HCEC 1CT (cell line): ENCODE measurements at regions not wholly inside any gene's neighbourhood (a gene's known extent, or its start where the extent isn't known, plus 50 kb on each side); places are given as distances from the start of the nearest gene placed in this dataset.

Source experiments
- DNase-seq: peaks from one replicate; pipeline ENCODE4 v3.0.0-alpha.2; 2017

- no peak for DNase-seq
Observed at GRCh38 chr4:153034681-153035080, 98.6 kb downstream of the FHDC1 start.

DNA sequence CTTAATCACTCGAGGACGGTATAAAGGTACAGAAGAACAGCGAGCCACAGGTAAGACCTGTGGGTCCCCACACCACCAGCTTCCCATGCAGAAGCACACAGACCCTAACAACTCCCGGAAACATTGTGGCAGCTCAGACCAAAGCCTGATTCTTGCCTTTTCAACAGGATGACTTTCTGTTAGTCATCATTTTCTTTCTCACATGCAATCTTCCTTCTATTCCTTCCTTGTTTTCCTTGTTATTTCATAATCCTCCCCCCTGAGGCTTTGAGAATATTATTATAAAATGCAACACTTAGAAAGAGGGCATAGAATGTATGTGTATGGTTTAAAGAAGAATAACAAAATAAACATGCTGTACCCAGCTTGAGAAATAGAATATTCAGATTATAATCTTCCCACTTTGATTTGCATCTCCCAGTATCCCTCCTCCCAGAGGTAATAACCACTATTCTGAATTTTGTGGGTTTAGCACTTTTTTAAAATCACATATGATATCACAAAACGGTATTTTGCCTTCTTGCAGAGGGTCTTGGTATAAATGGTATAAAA is 100.9 kb downstream of the FHDC1 start:
- no peak for DNase-seq

DNA sequence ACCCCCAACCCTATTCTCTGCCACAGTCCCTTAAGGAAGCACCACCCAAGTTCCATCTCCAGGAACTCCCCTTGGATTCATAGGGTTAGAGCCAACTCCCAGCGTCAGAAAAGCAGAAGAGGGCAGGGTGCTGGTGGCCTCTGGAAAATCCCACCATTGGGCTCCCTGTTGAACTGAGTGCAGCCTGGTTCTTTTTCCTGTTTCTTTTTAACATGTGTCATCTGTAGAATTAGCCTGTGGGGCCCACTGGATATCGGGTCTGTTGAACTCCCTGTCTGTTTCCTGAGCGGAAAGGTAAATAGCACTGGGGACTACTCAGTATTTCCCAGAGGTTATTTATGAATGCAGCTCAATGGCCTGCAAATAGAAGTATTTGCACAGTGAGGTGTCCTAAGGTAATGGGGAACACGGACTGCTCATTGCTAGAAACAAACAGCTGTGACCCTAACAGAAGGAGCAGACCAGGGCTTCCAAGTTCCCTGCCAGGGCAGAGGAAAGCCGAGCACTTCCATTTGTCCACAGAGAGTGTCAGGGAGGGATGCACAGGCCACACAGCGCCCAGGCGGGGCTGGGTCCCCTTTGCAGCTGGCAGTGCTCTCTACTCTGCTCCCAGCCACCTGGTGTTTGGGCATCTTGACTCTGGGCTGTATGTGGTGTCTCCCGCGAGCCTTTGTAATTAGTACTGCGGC is 102.6 kb downstream of the FHDC1 start:
- no peak for DNase-seq

GRCh38 chr4:153039542-153040185 is 103.5 kb downstream of the FHDC1 start:
- DNase-seq = no peak

- DNase-seq = no peak
Observed at GRCh38 chr4:153040677-153041076, 104.6 kb downstream of the FHDC1 start.

- no peak for DNase-seq
Observed at GRCh38 chr4:153044036-153044435, 107.9 kb downstream of the FHDC1 start.

- DNase-seq = no peak
Observed at GRCh38 chr4:153045111-153045982, 109.2 kb downstream of the FHDC1 start.

GRCh38 chr4:153058671-153059060 is 122.5 kb downstream of the FHDC1 start:
- DNase-seq = no peak

DNA sequence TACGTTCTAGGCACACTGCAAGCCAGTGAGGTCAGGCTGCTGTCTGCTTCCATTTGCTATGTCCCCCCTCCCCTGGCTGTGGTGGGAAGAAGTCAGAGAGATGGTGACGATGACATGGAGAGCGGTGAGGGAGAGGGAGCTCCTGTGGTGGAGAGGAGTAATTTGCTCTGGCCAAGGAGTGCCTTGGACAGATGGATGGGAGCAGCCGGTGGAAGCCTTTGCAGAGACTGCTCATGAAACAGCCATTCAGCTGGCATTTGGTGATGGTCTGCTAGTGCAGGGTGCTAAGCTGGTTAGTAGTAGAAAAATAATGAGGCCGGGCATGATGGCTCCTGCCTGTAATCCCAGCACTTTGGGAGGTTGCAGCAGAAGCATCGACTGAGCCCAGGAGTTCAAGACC is 124.1 kb downstream of the FHDC1 start:
- no peak for DNase-seq

DNA sequence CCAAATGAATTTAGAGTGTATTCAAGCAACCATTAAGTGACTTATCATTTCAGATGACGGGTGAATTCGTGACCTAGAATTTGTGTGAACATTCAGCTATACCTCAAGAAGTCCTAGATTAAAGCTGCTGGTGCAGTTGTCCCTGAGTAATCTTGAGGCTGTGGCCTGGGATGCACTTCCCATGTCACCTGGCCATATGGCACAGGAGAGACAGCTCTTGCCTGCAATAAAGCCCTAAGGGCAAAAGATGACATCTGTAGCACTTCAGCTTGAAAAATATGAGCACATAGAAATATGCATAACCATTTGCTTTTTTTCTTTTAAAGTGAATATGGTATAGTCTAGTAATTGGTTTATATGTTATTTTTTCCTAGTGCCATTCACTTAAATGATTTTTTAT is 125.8 kb downstream of the FHDC1 start:
- DNase-seq = no peak

GRCh38 chr4:153062652-153063168 is 126.6 kb downstream of the FHDC1 start:
- DNase-seq = no peak

GRCh38 chr4:153063490-153063889 is 127.4 kb downstream of the FHDC1 start:
- DNase-seq = no peak

GRCh38 chr4:153064571-153064970 is 128.4 kb downstream of the FHDC1 start:
- no peak for DNase-seq

DNA sequence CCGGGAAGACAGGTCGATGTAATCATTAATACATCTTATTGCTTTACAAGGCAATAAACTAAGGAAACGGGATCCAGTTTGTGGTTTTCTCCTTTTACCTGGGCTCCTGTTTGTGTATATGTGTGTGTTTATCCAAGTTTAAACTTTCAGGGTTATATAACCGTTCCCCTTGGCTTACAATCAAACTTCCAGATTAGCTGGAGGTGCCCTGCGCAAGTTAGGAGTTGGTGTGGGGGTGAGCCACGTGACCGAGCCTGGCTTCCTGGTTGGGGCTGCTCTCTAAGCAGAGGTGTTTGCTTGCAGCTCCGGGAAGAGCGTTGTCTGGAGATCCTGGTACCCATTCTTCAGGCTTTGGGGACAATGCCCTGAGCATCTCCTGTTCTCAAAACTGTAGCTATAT is 129.2 kb downstream of the FHDC1 start:
- DNase-seq = no peak

- DNase-seq = no peak
Observed at GRCh38 chr4:153067376-153067775, 131.3 kb downstream of the FHDC1 start.

DNA sequence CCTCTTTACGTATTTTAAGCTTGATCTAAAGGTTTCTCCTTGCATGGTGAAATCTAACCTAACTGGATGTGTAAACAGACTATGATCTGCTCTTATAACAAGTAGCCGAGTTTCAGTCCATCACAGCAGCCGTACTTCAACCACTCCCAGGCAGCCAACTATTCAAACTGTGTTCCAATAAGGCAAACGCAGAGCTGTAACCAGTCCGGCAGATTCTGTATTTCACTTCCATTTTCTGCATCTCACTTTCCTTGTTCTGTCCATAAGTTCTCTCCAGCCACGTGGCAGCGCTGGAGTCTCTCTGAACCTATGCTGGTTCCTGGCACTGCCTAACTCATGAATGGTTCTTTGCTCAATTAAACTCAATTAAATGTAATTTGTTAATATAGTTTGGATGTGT is 132.6 kb downstream of the FHDC1 start:
- DNase-seq = no peak

DNA sequence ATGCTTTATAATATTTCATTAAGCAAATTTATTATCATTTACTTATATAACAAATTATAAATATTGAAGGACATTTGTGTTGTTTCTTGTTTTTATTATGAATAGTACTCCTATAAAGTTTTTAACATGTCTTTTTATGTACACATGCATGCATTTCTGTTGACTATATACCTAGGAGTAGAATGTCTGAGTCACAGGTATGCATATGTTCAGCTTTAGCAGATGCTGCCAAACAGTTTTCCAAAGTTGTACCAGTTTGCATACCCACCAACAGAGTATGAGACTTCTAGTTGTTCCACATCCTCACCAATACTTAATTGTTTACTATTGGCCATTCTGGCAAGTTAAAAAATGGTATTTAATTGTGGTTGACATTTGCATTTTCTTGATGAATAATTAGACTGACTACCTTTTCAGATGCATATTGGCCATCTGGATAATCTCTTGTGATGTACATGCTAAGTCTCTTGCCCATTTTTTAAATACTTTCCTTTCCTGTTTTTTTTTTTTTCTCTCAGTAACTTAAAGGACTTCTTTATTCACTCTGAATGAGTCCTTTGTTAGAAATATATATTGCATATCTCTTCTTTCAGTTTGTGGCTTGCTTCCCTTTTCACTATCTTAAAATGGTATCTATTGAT is 132.2 kb upstream of the TRIM2 start:
- no peak for DNase-seq

DNA sequence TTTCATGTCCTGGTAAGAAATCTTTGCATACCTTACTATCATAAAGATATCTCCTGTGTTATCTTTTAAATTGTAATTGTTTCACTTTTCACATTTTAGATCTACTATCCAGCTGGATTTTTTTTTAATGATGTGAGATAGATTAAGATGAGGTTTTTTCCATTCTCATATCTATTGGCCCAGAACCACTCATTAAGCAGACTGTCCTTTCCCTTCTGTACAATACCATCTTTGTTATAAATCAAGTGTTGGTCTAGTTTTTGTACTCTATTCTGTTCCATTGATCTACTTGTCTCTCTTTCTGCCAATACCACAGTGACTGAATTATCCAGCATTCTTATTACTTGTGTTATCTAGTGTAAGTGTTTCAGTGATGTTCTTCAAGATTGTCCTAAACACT is 131.6 kb upstream of the TRIM2 start:
- DNase-seq = no peak

DNA sequence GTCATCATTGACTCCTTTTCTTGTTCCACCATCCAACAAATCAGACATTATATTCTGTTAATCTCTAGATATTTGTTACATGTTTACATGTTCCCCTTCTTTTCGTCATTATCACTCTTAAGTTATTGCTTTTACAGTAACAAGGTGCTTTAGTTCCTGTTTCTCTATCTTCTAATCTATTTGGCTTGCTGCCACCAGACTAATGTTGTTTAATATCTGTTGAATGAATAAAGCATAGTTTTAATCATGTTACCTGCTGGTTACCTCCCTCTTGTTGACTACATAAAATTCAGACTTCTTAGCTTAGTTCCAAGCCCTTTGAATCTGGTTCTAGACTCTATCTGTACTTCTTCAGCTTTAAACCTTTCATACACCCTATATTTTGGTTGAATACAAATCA is 129.8 kb upstream of the TRIM2 start:
- no peak for DNase-seq

DNA sequence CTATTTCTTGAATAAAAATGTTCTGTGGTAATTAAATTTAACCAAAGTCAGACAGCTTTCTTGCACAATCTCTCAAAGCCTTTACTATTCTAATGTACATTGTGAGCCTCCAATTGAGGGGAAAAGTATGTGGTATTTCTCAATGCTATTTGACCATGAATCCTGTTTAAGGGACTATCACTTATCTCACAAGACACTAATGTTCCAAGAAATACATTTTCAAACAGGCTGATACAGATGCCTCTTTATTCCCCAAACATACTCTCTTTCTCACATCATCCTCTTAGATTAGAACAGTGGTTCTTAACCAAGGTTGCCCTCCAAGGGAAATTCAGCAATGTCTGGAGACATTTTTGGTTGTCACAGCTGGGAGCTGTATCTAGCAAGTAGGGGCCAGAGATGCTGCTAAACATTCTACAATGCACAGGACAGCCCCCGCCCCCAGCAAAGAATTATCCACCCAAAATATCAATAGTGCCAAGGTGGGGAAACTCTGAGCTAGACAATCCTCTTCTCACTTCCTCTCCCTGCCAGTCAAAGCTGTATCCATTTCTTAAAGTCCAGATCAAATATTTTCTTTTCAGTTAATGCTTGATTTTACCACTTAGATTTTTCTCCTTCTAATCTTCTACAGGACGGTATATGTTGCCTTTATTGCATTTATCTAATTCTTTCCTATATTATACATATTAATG is 129.2 kb upstream of the TRIM2 start:
- DNase-seq = no peak

GRCh38 chr4:153075836-153076518 is 128.3 kb upstream of the TRIM2 start:
- DNase-seq = no peak

DNA sequence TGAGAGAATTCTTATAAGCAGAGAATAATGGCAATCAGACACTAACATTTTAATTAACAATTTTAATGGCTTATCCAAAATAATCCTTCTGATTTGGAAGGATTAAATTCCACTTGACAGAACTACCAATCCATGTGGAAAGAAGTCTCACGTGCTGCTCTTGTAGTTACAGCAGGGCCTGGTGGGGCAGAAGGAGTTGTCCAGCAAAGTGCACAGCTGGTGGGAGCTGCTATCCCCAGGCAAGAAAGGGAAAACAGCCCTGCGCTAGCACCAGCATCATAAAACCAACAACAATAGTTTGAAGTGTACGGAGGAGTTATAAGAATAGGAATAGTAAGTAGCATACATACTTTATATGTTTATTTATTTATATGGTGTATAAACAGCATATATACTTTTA is 127.4 kb upstream of the TRIM2 start:
- DNase-seq = no peak
